ENCODE measurements at regions not wholly inside any gene's neighbourhood (a gene's known extent, or its start where the extent isn't known, plus 50 kb on each side); places are given as distances from the start of the nearest gene placed in this dataset.

GRCh38 chr21:26739189-26739588 lies 106.0 kb downstream of the ADAMTS1 start:
- TF ChIP-seq POLR2A (IDR thresholded peaks at IDR 0.05) (no peak), CTCF (IDR thresholded peaks at IDR 0.05) (no peak)

Measured in heart left ventricle (tissue), 13 donors.